K562 (cell line): ENCODE measurements at regions not wholly inside any gene's neighbourhood (a gene's known extent, or its start where the extent isn't known, plus 50 kb on each side); places are given as distances from the start of the nearest gene placed in this dataset.

Source experiments
- CBFB ChIP-seq: sonication (generic); formaldehyde crosslinking; IDR thresholded peaks from 2 replicates; pipeline ENCODE4 v1.4.0; 2020; ENCODE audit warnings: mild to moderate bottlenecking, missing genetic modification reagents
- CREB3 ChIP-seq: fragments of 450-650 bp; conservative IDR thresholded peaks from 2 replicates; pipeline ENCODE4 v1.6.1; 2016; ENCODE audit warnings: missing genetic modification characterization, low read depth, mild to moderate bottlenecking, missing compliant biosample characterization, moderate library complexity
- ESRRA ChIP-seq: fragments of 450-650 bp; IDR thresholded peaks from 2 replicates; pipeline ENCODE4 v1.6.1; 2014; ENCODE audit warnings: low read depth, mild to moderate bottlenecking, moderate library complexity, borderline replicate concordance
- FOS ChIP-seq: IDR thresholded peaks from 3 replicates; pipeline ENCODE4 v1.6.1; 2011; ENCODE audit not compliant: insufficient read length; ENCODE audit errors: extremely low read depth
- MED1 ChIP-seq: sonication (generic); formaldehyde crosslinking; IDR thresholded peaks from 2 replicates; pipeline ENCODE4 v1.8.1; 2023; ENCODE audit warnings: missing genetic modification reagents, borderline replicate concordance
- NONO ChIP-seq, 2 experiments: fragments of 200-400 bp in 1 of 2; fragments of 450-650 bp in 1 of 2; formaldehyde crosslinking in 1 of 2; IDR thresholded peaks; 2 replicates each; pipeline ENCODE4 v1.6.1; 2017; ENCODE audit warnings: low read depth in 2 of 2, mild to moderate bottlenecking in 2 of 2, moderate library complexity in 2 of 2, low read length in 1 of 2
- POLR2A ChIP-seq: fragments of 450-650 bp; conservative IDR thresholded peaks from 2 replicates; pipeline ENCODE4 v1.6.1; 2016
- TAF7 ChIP-seq: fragments of 450-650 bp; IDR thresholded peaks from 2 replicates; pipeline ENCODE4 v1.6.1; 2016; ENCODE audit warnings: missing genetic modification characterization, missing compliant biosample characterization
- YBX1 ChIP-seq: fragments of 450-650 bp; IDR thresholded peaks from 2 replicates; pipeline ENCODE4 v1.7.1; 2016; ENCODE audit warnings: mild to moderate bottlenecking
- ZBTB26 ChIP-seq: fragments of 450-650 bp; formaldehyde crosslinking; IDR thresholded peaks from 2 replicates; pipeline ENCODE4 v1.4.0; 2022; ENCODE audit warnings: missing genetic modification characterization
- ZC3H4 ChIP-seq: sonication (generic); formaldehyde crosslinking; IDR thresholded peaks from 2 replicates; pipeline ENCODE4 v1.9.0; 2021; ENCODE audit warnings: missing genetic modification reagents, borderline replicate concordance
- ZNF184 ChIP-seq: sonication (generic); formaldehyde crosslinking; IDR thresholded peaks from 2 replicates; pipeline ENCODE4 v1.5.0; 2020; ENCODE audit warnings: missing genetic modification reagents
- TF ChIP-seq, protein P1 (sequence below), 3 experiments: IDR thresholded peaks in 2 of 3; conservative IDR thresholded peaks in 1 of 3; 2 replicates each; pipeline ENCODE4 v1.5.1; 2011 to 2012; ENCODE audit warnings: low read length in 3 of 3, mild to moderate bottlenecking in 3 of 3, control low read depth in 2 of 3, improper control_type of control experiment in 1 of 3, inconsistent platforms in 1 of 3, low read depth in 1 of 3, mixed read lengths in 1 of 3, moderate library complexity in 1 of 3; ENCODE audit not compliant: insufficient read depth in 2 of 3
- TF ChIP-seq, protein P2 (sequence below): sonication (generic); formaldehyde crosslinking; IDR thresholded peaks from 2 replicates; pipeline ENCODE4 v1.9.0; 2022; ENCODE audit warnings: mild to moderate bottlenecking, missing genetic modification reagents

DNA sequence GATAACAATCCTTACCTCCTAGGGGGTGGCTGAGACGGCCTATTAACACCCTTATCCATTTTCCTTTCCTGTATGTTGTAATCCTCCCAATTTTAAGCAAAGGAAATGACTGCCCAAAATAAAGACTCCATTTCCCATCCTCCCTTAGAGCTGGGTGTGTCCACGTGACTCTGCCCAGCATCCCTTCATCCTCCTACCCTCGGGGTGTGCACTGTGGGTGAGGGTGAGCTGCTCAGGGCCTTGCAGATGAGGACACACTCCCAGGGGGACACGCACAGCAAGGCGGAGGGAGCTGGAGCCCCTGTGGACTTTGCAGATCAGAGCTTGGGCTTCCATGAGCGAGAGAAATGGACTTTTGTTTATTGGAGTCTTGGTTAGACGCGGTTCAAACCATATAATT, 186.8 kb downstream of the IRF8 start:
- TF ChIP-seq YBX1 (no peak), ZBTB26 (CRISPR knock-in tag) (no peak), NONO (IDR thresholded peaks at IDR 0.05; ENCODE audit: low read depth in 2 of 2, low read length in 1 of 2) (no peak), ZC3H4 (no peak), CREB3 (tag) (no peak), TAF7 (tag) (no peak), ZNF184 (no peak), POLR2A (no peak), ESRRA (no peak), FOS (no peak), MED1 (CRISPR knock-in tag) (no peak), CBFB (no peak)
- TF ChIP-seq, protein P1, sequence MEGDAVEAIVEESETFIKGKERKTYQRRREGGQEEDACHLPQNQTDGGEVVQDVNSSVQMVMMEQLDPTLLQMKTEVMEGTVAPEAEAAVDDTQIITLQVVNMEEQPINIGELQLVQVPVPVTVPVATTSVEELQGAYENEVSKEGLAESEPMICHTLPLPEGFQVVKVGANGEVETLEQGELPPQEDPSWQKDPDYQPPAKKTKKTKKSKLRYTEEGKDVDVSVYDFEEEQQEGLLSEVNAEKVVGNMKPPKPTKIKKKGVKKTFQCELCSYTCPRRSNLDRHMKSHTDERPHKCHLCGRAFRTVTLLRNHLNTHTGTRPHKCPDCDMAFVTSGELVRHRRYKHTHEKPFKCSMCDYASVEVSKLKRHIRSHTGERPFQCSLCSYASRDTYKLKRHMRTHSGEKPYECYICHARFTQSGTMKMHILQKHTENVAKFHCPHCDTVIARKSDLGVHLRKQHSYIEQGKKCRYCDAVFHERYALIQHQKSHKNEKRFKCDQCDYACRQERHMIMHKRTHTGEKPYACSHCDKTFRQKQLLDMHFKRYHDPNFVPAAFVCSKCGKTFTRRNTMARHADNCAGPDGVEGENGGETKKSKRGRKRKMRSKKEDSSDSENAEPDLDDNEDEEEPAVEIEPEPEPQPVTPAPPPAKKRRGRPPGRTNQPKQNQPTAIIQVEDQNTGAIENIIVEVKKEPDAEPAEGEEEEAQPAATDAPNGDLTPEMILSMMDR (IDR thresholded peaks at IDR 0.05 in 2 of 3, conservative IDR thresholded peaks at IDR 0.05 in 1 of 3; ENCODE audit: insufficient read depth in 2 of 3, low read depth in 1 of 3, low read length in 3 of 3), result no peak
- TF ChIP-seq, protein P2, sequence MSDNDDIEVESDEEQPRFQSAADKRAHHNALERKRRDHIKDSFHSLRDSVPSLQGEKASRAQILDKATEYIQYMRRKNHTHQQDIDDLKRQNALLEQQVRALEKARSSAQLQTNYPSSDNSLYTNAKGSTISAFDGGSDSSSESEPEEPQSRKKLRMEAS (CRISPR knock-in tag), result no peak
